HCT116 (cell line): ENCODE measurements at regions not wholly inside any gene's neighbourhood (a gene's known extent, or its start where the extent isn't known, plus 50 kb on each side); places are given as distances from the start of the nearest gene placed in this dataset.

Source experiments
- ATAC-seq: fragments of 200-7000 bp; cut with Tn5 transposase; 2 replicates; pipeline ENCODE4 v1.9.1; 2020; ENCODE audit warnings: mild to moderate bottlenecking, moderate library complexity
- BruUV-seq: library from RNA; stranded (reverse); fragments of 400-500 nt; replicated peaks from 2 replicates; lab custom pipeline; 2021; lab: Mats Ljungman, UMichigan
- CTCF ChIA-PET: fragments of 300-600 bp; sonication (Branson Sonifier 250); formaldehyde crosslinking; loops from one replicate; lab custom pipeline; 2021; ENCODE audit warnings: antibody characterized with exemption; lab: Charles Lee
- POLR2A ChIA-PET: fragments of 300-600, 350-600 bp; sonication (Branson Sonifier 250); formaldehyde crosslinking; loops from one replicate; lab custom pipeline; 2021; ENCODE audit warnings: antibody characterized with exemption; lab: Charles Lee
- RAD21 ChIA-PET, 2 experiments: fragments of 300-600 bp; sonication (Branson Sonifier 250); formaldehyde crosslinking; loops; one replicate each; lab custom pipeline; 2023; ENCODE audit warnings: low total read pairs in 2 of 2; ENCODE audit not compliant: uncharacterized antibody in 2 of 2, unreplicated experiment in 2 of 2, low non-redundant PET in 1 of 2; lab: Charles Lee
- DNase-seq: peaks from one replicate; pipeline ENCODE4 v3.0.0-alpha.2; 2010; ENCODE audit warnings: low read depth, low spot score
- H2AFZ ChIP-seq: fragments of 200-600 bp; shearing (Covaris generic), sonication (generic); 2 replicates; pipeline ENCODE4 v1.6.1; 2017; ENCODE audit warnings: low read depth, mixed run types, mixed read lengths, antibody characterized with exemption, low read length; ENCODE audit not compliant: poor library complexity, severe bottlenecking
- H3K27ac ChIP-seq: 2 replicates; pipeline ENCODE4 v1.5.1; 2012; ENCODE audit warnings: low read depth, low read length
- H3K27me3 ChIP-seq: fragments of 200-600 bp; sonication (generic); 2 replicates; pipeline ENCODE4 v1.6.1; 2016; ENCODE audit warnings: mixed run types, low read length, mixed read lengths; ENCODE audit not compliant: insufficient read depth
- H3K36me3 ChIP-seq, 2 experiments: fragments of 200-500 bp in 1 of 2; fragments of 200-600 bp in 1 of 2; sonication (Bioruptor generic) in 1 of 2; sonication (generic) in 1 of 2; 2 replicates each; pipeline versions ENCODE4 v1.5.1 to v1.6.1; 2014 to 2016; ENCODE audit warnings: low read length in 2 of 2, inconsistent platforms in 1 of 2, mixed read lengths in 1 of 2, mixed run types in 1 of 2; ENCODE audit not compliant: insufficient read depth in 2 of 2, control insufficient read depth in 1 of 2
- H3K4me1 ChIP-seq, 2 experiments: fragments of 200-600 bp in 1 of 2; sonication (generic) in 1 of 2; 2 replicates each; pipeline versions ENCODE4 v1.5.1 to v1.6.1; 2012 to 2017; ENCODE audit warnings: low read length in 2 of 2, inconsistent platforms in 1 of 2, mild to moderate bottlenecking in 1 of 2, mixed read lengths in 1 of 2, mixed run types in 1 of 2, moderate library complexity in 1 of 2; ENCODE audit not compliant: insufficient read depth in 2 of 2, control insufficient read depth in 1 of 2
- H3K4me2 ChIP-seq: fragments of 200-600 bp; sonication (generic); 2 replicates; pipeline ENCODE4 v1.6.1; 2017; ENCODE audit warnings: mixed run types, low read length, mixed read lengths
- H3K4me3 ChIP-seq, 2 experiments: fragments of 200-600 bp in 1 of 2; sonication (generic) in 1 of 2; replicated peaks in 1 of 2; 2 replicates each; pipeline ENCODE4 v1.5.1; 2011 to 2016; ENCODE audit warnings: low read length in 2 of 2, control low read depth in 1 of 2, low read depth in 1 of 2, mild to moderate bottlenecking in 1 of 2, mixed read lengths in 1 of 2, mixed run types in 1 of 2
- H3K79me2 ChIP-seq: fragments of 200-600 bp; sonication (generic); 2 replicates; pipeline ENCODE4 v1.6.1; 2017; ENCODE audit warnings: mild to moderate bottlenecking, mixed run types, low read length, moderate library complexity, mixed read lengths; ENCODE audit not compliant: insufficient read depth
- H3K9ac ChIP-seq: fragments of 200-600 bp; sonication (generic); 2 replicates; pipeline ENCODE4 v1.6.1; 2016; ENCODE audit warnings: low read length, mixed read lengths
- H3K9me2 ChIP-seq: fragments of 200-600 bp; sonication (generic), shearing (Covaris generic); 2 replicates; pipeline ENCODE4 v1.6.1; 2017; ENCODE audit warnings: mixed run types, mild to moderate bottlenecking, moderate library complexity; ENCODE audit not compliant: insufficient read depth
- H3K9me3 ChIP-seq, 2 experiments: fragments of 200-500 bp in 1 of 2; fragments of 200-600 bp in 1 of 2; sonication (Bioruptor generic) in 1 of 2; sonication (generic) in 1 of 2; 2 replicates each; pipeline ENCODE4 v1.6.1; 2014 to 2017; ENCODE audit warnings: low read length in 2 of 2, mixed read lengths in 2 of 2, inconsistent platforms in 1 of 2, low read depth in 1 of 2, mild to moderate bottlenecking in 1 of 2, mixed run types in 1 of 2, moderate library complexity in 1 of 2; ENCODE audit not compliant: control insufficient read depth in 1 of 2, insufficient read depth in 1 of 2
- H4K20me1 ChIP-seq: fragments of 200-600 bp; sonication (generic), shearing (Covaris generic); 2 replicates; pipeline ENCODE4 v1.6.1; 2017; ENCODE audit warnings: mixed run types, mild to moderate bottlenecking, moderate library complexity; ENCODE audit not compliant: insufficient read depth
- CBX3 ChIP-seq: IDR thresholded peaks from 2 replicates; pipeline ENCODE4 v1.6.1; 2012; ENCODE audit warnings: low read depth
- EGR1 ChIP-seq: IDR thresholded peaks from 2 replicates; pipeline ENCODE4 v1.6.1; 2012; ENCODE audit warnings: low read depth
- ELF1 ChIP-seq: IDR thresholded peaks from 2 replicates; pipeline ENCODE4 v1.6.1; 2012; ENCODE audit warnings: low read depth, borderline replicate concordance
- EZH2 ChIP-seq: fragments of 200-600 bp; sonication (generic); IDR thresholded peaks from 2 replicates; pipeline ENCODE4 v1.6.1; 2017; ENCODE audit warnings: antibody characterized with exemption, mixed run types
- FOSL1 ChIP-seq: IDR thresholded peaks from 2 replicates; pipeline ENCODE4 v1.6.1; 2012; ENCODE audit warnings: low read depth
- JUND ChIP-seq: IDR thresholded peaks from 2 replicates; pipeline ENCODE4 v1.6.1; 2012
- MAX ChIP-seq: IDR thresholded peaks from 2 replicates; pipeline ENCODE4 v1.6.1; 2012
- POLR2AphosphoS5 ChIP-seq: IDR thresholded peaks from 2 replicates; pipeline ENCODE4 v1.6.1; 2011; ENCODE audit warnings: mild to moderate bottlenecking, low read depth, low read length, moderate library complexity
- RAD21 ChIP-seq: IDR thresholded peaks from 2 replicates; pipeline ENCODE4 v1.6.1; 2012; ENCODE audit warnings: low read depth, mild to moderate bottlenecking
- SIN3A ChIP-seq: IDR thresholded peaks from 2 replicates; pipeline ENCODE4 v1.6.1; 2012; ENCODE audit warnings: low read depth
- SRF ChIP-seq: IDR thresholded peaks from 2 replicates; pipeline ENCODE4 v1.6.1; 2012; ENCODE audit warnings: low read depth
- YY1 ChIP-seq: IDR thresholded peaks from 2 replicates; pipeline ENCODE4 v1.6.1; 2011; ENCODE audit warnings: low read length, low read depth, moderate library complexity, mild to moderate bottlenecking; ENCODE audit not compliant: insufficient replicate concordance; ENCODE audit errors: extremely low read depth
- ZFX ChIP-seq: fragments of 450-650 bp; IDR thresholded peaks from 2 replicates; pipeline ENCODE4 v1.6.1; 2017
- ZNF274 ChIP-seq: fragments of 200-500 bp; sonication (Bioruptor generic); IDR thresholded peaks from 2 replicates; pipeline ENCODE4 v1.6.1; 2014; ENCODE audit warnings: mild to moderate bottlenecking, low read depth, low read length, inconsistent platforms
- intact Hi-C: fragments of 100-400 bp; cut with micrococcal nuclease; formaldehyde crosslinking; loops from 2 replicates; pipeline ENCODE4 v1.10.0; 2022
- TF ChIP-seq, protein P1 (sequence below): IDR thresholded peaks from 2 replicates; pipeline ENCODE4 v1.6.1; 2012
- TF ChIP-seq, protein P2 (sequence below): IDR thresholded peaks from 2 replicates; pipeline ENCODE4 v1.6.1; 2011; ENCODE audit warnings: mild to moderate bottlenecking, low read length, moderate library complexity; ENCODE audit not compliant: insufficient replicate concordance; ENCODE audit errors: extremely low read depth

GRCh38 chr17:78301821-78302213, 58.1 kb downstream of the SOCS3 start:
- Histone ChIP-seq H3K9me2 (no peaks in the 10 kb centered on the region), H3K4me1 (peaks cover 4 to 21% of the 10 kb centered on the region in 2 experiments; a peak in 3 of 4 replicates), H4K20me1 (no peaks in the 10 kb centered on the region), H3K27me3 (no peaks in the 10 kb centered on the region), H3K4me2 (no peak overlapping the region), H3K9ac (no peak overlapping the region), H3K9me3 (peaks cover 0 to 4% of the 10 kb centered on the region in 2 experiments; a peak in 1 of 4 replicates), H3K36me3 (no peaks in the 10 kb centered on the region), H3K4me3 (no peak overlapping the region), H3K79me2 (no peaks in the 10 kb centered on the region), H3K27ac (no peak overlapping the region), H2AFZ (no peak overlapping the region)
- ChIA-PET CTCF (interaction anchor here (1.2 to 1.8 kb wide), 2 partner anchors 13 to 51 kb away, joined by 3 to 7 read pairs; no protein-coding TSS in a partner anchor), POLR2A (interaction anchor here (0.9 to 1.8 kb wide), 3 partner anchors 13 to 50 kb away, joined by 3 to 9 read pairs (median 5); no protein-coding TSS in a partner anchor), RAD21 (no interaction called here)
- no TSS peak for BruUV-seq
- no peak for ATAC-seq
- DNase-seq, result no peak
- TF ChIP-seq, protein P1, sequence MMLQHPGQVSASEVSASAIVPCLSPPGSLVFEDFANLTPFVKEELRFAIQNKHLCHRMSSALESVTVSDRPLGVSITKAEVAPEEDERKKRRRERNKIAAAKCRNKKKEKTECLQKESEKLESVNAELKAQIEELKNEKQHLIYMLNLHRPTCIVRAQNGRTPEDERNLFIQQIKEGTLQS, result no peak
- no peak for TF ChIP-seq FOSL1
- TF ChIP-seq ZFX, result no peak
- intact Hi-C loops, result no loop called here

GRCh38 chr17:78300962-78301820, 58.7 kb downstream of the SOCS3 start:
- Histone ChIP-seq H3K9me3 (no peaks in the 10 kb centered on the region), H3K36me3 (no peaks in the 10 kb centered on the region), H3K4me1 (peaks cover 4 to 21% of the 10 kb centered on the region in 2 experiments; a peak in 3 of 4 replicates), H3K27me3 (no peaks in the 10 kb centered on the region), H3K9me2 (no peaks in the 10 kb centered on the region), H2AFZ (peak overlapping the region; percentile 79), H3K79me2 (no peaks in the 10 kb centered on the region), H3K4me2 (peak overlapping the region; percentile 51), H3K4me3 (no peak overlapping the region), H3K9ac (peak overlapping the region; percentile 34), H3K27ac (0 out of 2 replicates have a peak overlapping the region, but pooled peaks have one; percentile 7), H4K20me1 (no peaks in the 10 kb centered on the region)
- ChIA-PET POLR2A (interaction anchor here (0.8 to 1.8 kb wide), 8 partner anchors 8 to 60 kb away, joined by 3 to 9 read pairs (median 4); no protein-coding TSS in a partner anchor), RAD21 (no interaction called here), CTCF (interaction anchor here (0.7 to 1.8 kb wide), 4 partner anchors 11 to 50 kb away, joined by 3 to 7 read pairs (median 3); no protein-coding TSS in a partner anchor)
- DNase-seq (peak; percentile 59), ATAC-seq (peak; percentile 81)
- no TSS peak for BruUV-seq
- intact Hi-C loops, result no loop called here
- TF ChIP-seq EGR1 (no peak), JUND (peak; percentile 82; the same call in 1 of the 2 replicates), YY1 (no peak), EZH2 (no peak), CBX3 (peak; percentile 61; the same call in 1 of the 2 replicates), ZFX (peak; percentile 61; the same call in 1 of the 2 replicates), SIN3A (no peak), RAD21 (no peak), ELF1 (no peak), POLR2AphosphoS5 (peak; percentile 48), SRF (no peak), MAX (no peak), ZNF274 (no peak)
- TF ChIP-seq, protein P2, sequence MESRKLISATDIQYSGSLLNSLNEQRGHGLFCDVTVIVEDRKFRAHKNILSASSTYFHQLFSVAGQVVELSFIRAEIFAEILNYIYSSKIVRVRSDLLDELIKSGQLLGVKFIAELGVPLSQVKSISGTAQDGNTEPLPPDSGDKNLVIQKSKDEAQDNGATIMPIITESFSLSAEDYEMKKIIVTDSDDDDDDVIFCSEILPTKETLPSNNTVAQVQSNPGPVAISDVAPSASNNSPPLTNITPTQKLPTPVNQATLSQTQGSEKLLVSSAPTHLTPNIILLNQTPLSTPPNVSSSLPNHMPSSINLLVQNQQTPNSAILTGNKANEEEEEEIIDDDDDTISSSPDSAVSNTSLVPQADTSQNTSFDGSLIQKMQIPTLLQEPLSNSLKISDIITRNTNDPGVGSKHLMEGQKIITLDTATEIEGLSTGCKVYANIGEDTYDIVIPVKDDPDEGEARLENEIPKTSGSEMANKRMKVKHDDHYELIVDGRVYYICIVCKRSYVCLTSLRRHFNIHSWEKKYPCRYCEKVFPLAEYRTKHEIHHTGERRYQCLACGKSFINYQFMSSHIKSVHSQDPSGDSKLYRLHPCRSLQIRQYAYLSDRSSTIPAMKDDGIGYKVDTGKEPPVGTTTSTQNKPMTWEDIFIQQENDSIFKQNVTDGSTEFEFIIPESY, result no peak
- TF ChIP-seq, protein P1, result no peak
